ENCODE measurements at regions not wholly inside any gene's neighbourhood (a gene's known extent, or its start where the extent isn't known, plus 50 kb on each side); places are given as distances from the start of the nearest gene placed in this dataset.

DNA sequence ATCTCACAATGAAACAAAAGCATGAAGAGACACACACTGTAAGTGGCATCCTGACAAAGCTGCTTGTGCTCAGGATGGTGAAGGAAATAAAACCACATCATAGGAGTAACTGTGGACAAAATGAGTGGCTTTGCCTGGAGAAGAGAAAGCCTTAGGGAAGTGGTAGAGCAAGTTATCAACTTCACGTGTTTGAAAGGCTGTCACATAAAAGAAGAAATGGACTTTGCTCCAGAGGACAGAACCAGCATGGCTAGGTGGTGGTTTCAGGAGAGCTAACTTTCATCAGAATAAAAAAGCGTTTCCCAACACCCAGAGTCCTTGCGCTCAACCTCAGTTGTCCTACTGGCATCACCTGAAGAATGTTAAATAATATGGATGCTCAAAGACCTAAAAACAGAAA, 139.9 kb downstream of the SETD4 start:
- TF ChIP-seq, protein P1, sequence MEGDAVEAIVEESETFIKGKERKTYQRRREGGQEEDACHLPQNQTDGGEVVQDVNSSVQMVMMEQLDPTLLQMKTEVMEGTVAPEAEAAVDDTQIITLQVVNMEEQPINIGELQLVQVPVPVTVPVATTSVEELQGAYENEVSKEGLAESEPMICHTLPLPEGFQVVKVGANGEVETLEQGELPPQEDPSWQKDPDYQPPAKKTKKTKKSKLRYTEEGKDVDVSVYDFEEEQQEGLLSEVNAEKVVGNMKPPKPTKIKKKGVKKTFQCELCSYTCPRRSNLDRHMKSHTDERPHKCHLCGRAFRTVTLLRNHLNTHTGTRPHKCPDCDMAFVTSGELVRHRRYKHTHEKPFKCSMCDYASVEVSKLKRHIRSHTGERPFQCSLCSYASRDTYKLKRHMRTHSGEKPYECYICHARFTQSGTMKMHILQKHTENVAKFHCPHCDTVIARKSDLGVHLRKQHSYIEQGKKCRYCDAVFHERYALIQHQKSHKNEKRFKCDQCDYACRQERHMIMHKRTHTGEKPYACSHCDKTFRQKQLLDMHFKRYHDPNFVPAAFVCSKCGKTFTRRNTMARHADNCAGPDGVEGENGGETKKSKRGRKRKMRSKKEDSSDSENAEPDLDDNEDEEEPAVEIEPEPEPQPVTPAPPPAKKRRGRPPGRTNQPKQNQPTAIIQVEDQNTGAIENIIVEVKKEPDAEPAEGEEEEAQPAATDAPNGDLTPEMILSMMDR (conservative IDR thresholded peaks at IDR 0.05; ENCODE audit: low read length), result no peak
- no peak for TF ChIP-seq EZH2phosphoT487 (IDR thresholded peaks at IDR 0.05; ENCODE audit: borderline replicate concordance, low read depth, low read length)

All from OCI-LY7 (cell line).